Naive B cell (primary cell): ENCODE measurements at regions not wholly inside any gene's neighbourhood (a gene's known extent, or its start where the extent isn't known, plus 50 kb on each side); places are given as distances from the start of the nearest gene placed in this dataset.
"Not testable (repeated sequence)": the region's sequence is repeated elsewhere in the genome, so short reads cannot be mapped to it uniquely, and the experiment has no call there.

Experiments used
- ATAC-seq, 2 donors: fragments of 150-1000 bp; cut with Tn5 transposase; 2 replicates each; pipeline ENCODE4 v1.10.0; 2021; ENCODE audit warnings: low read depth in 2 of 2, mild to moderate bottlenecking in 2 of 2, moderate library complexity in 2 of 2
- DNase-seq: peaks from one replicate; pipeline ENCODE4 v3.0.0; 2022
- H3K27ac Mint-ChIP-seq, 6 donors: one replicate each; pipeline ENCODE4 v1.8.0; 2020 to 2022; ENCODE audit warnings: mild to moderate bottlenecking in 6 of 6, mixed read lengths in 6 of 6, moderate library complexity in 5 of 6, inconsistent platforms in 2 of 6
- H3K27me3 Mint-ChIP-seq, 3 donors: one replicate each; pipeline ENCODE4 v1.8.0; 2021 to 2022; ENCODE audit warnings: mixed read lengths in 3 of 3, mild to moderate bottlenecking in 1 of 3
- H3K36me3 Mint-ChIP-seq, 2 donors: one replicate each; pipeline ENCODE4 v1.8.0; 2020 to 2022; ENCODE audit warnings: mixed read lengths in 2 of 2, inconsistent platforms in 1 of 2, mild to moderate bottlenecking in 1 of 2
- H3K4me1 Mint-ChIP-seq, 3 donors: one replicate each; pipeline ENCODE4 v1.8.0; 2020 to 2022; ENCODE audit warnings: mixed read lengths in 3 of 3, inconsistent platforms in 1 of 3, mild to moderate bottlenecking in 1 of 3, moderate library complexity in 1 of 3
- H3K4me3 Mint-ChIP-seq, 8 donors: one replicate each; pipeline ENCODE4 v1.8.0; 2020 to 2022; ENCODE audit warnings: mild to moderate bottlenecking in 8 of 8, mixed read lengths in 8 of 8, moderate library complexity in 8 of 8, inconsistent platforms in 2 of 8
- H3K9me3 Mint-ChIP-seq, 7 donors: one replicate each; pipeline ENCODE4 v1.8.0; 2020 to 2022; ENCODE audit warnings: mixed read lengths in 7 of 7, mild to moderate bottlenecking in 5 of 7, inconsistent platforms in 2 of 7, moderate library complexity in 1 of 7

DNA sequence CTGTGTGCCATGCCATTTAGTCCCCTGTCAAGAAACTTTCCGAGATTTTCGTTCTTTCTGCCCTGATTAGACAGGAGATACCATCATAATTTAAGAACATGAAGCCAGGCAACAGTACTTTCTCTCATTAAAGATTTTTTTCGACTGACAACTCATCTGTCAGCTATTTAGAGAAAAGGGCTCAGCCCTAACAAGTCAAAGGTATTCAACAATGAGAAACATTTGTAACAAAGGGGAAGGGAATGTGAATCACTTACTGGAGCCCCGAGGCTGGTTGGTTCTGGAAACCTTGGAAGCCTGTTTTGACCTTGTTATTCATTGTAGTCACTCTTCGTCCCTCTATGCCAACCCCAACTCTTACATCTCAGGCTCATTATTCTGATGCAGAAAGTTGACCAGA, 199.4 kb downstream of the SPP2 start:
- H3K27ac Mint-ChIP-seq: peak overlapping the region in 1 of 6 donors; percentile 38
- ATAC-seq: no peak
- H3K4me3 Mint-ChIP-seq: no peak overlapping the region
- no peaks in the 10 kb centered on the region for H3K9me3 Mint-ChIP-seq
- H3K27me3 Mint-ChIP-seq: peaks cover 14 to 33% (median 24%) of the 10 kb centered on the region in 3 donors
- H3K36me3 Mint-ChIP-seq: peaks cover 6 to 7% of the 10 kb centered on the region in 2 donors
- DNase-seq: no peak
- H3K4me1 Mint-ChIP-seq: no peaks in the 10 kb centered on the region

DNA sequence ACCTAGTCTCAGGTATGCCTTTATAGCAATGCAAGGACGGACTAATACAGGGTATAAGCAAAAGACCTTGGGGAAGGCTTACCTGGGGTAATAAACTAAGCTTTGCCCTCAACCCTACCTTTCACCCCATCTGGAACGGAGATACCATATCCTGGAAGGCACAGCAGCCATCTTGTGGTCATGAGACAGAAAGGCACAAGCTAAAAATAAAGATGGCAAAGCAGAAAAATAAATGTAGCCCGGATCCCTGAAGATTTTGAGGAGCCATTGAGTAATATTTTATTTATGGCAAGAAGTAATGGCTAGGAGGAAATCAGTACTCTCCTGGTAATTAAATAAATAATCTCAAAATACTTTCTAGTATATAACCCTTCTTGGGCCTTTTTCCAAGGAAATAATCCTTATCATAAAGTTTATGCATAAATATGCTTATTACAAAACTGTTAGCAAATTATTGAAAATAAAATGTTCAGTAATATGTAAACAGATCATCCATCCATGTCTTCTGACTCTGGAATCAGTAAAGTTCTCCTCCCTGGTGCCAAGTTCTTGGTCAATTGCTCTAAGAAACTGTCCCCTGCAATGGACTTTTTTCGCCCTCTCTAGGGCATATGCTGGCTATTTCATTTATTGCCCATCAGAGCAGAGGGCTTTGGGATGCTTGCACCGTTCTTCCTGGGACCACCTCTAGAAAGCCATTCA, 198.7 kb downstream of the SPP2 start:
- Mint-ChIP-seq H3K4me3 (no peak overlapping the region), H3K27ac (peak overlapping the region in 1 of 6 donors; percentile 38), H3K9me3 (no peaks in the 10 kb centered on the region), H3K27me3 (peaks cover 16 to 33% (median 23%) of the 10 kb centered on the region in 3 donors), H3K4me1 (no peaks in the 10 kb centered on the region), H3K36me3 (peaks cover 6 to 7% of the 10 kb centered on the region in 2 donors)
- no peak for ATAC-seq
- no peak for DNase-seq

GRCh38 chr2:234248213-234248710, 197.8 kb downstream of the SPP2 start:
- ATAC-seq, DNase-seq, H3K4me3 Mint-ChIP-seq, H3K27ac Mint-ChIP-seq, H3K36me3 Mint-ChIP-seq, H3K9me3 Mint-ChIP-seq, H3K4me1 Mint-ChIP-seq: not testable (repeated sequence)
- H3K27me3 Mint-ChIP-seq: peaks cover 16 to 33% (median 23%) of the 10 kb centered on the region in 3 donors

GRCh38 chr2:234247453-234248180, 197.1 kb downstream of the SPP2 start:
- H3K27me3 Mint-ChIP-seq: peaks cover 13 to 28% (median 19%) of the 10 kb centered on the region in 3 donors
- H3K4me3 Mint-ChIP-seq: no peak overlapping the region
- no peaks in the 10 kb centered on the region for H3K9me3 Mint-ChIP-seq
- peaks cover 4 to 5% of the 10 kb centered on the region in 2 donors for H3K36me3 Mint-ChIP-seq
- H3K27ac Mint-ChIP-seq: no peak overlapping the region
- H3K4me1 Mint-ChIP-seq: no peaks in the 10 kb centered on the region
- ATAC-seq (no peak), DNase-seq (no peak)

DNA sequence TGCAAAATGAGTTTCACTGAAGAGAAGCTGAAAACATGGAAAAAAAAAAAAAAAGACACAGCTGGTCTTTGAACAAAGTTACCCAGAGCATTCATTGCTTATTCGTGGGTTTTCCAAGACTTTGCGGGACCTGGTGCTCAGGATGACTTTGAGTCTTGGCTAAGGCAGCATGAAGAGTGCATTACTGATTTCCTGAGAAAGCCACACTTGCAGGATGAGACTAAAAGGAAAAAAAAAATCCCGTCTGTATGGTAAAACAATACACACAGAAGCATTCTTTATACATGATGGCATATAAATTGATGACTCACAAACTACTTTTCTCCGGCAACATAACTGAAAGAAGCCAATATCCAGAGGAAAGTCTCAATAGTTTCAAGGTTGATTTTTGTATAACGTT, 195.4 kb downstream of the SPP2 start:
- ATAC-seq: no peak
- Mint-ChIP-seq H3K27ac (peak overlapping the region in 1 of 6 donors; percentile 24), H3K4me1 (no peaks in the 10 kb centered on the region), H3K27me3 (peaks cover 4 to 13% (median 9%) of the 10 kb centered on the region in 3 donors), H3K36me3 (no peaks in the 10 kb centered on the region), H3K9me3 (peaks cover 0 to 2% (median 0%) of the 10 kb centered on the region in 7 donors), H3K4me3 (no peak overlapping the region)
- DNase-seq: no peak

DNA sequence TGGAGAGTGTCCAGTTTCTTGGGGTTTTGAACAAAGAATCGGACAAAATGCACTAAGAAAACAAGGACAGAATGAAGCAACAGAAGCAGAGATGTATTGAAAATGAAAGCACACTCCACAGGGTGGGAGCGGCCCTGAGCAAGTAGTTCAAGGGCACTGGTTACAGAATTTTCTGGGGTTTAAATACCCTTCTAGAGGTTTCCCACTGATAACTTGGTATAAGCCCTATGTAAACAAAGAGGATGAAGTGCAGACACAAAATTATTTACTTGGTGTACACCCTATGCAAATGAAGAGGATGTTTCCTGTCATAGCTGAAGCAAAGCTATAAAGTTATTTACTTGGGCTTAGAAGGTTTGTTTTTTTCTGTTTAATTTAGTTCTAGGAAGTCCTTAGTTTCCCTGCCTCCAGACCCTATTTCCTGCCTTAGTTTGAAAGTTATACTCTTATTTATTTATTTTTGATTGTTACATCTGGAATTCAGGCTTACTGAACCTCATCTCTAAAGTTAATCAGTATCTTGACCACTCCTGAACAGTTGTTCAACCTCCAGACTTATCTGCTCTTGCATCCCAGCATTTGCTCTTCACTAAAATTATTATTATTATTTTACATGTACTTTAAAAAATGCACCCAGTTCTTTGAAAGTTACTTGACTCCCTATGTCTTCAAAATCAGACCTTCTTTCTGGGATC, 193.5 kb downstream of the SPP2 start:
- DNase-seq (no peak), ATAC-seq (no peak)
- Mint-ChIP-seq H3K27me3 (peaks cover 0 to 6% (median 5%) of the 10 kb centered on the region in 3 donors), H3K4me3 (no peak overlapping the region), H3K9me3 (peaks cover 0 to 13% (median 4%) of the 10 kb centered on the region in 7 donors), H3K27ac (no peak overlapping the region), H3K4me1 (no peaks in the 10 kb centered on the region), H3K36me3 (peaks cover 0 to 5% of the 10 kb centered on the region in 2 donors)

DNA sequence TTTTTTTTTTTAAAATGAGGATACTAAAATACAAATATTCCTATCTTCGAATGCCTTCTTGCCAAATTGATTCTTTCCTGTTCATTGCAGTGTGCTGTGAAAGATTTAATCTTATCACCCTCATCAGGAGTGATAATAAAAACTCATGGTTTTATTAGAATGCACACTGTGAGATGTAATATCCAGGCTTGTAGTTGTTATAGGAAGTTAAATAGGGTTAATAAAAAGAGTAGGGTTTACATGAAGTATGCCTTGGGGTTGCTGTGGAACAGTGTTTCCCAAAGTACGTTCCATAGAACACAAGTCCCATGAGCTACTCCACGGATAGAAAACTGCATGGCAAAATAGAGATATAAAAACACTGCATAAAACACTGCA, 191.9 kb downstream of the SPP2 start:
- Mint-ChIP-seq H3K9me3 (peaks cover 0 to 17% (median 7%) of the 10 kb centered on the region in 7 donors), H3K4me1 (no peaks in the 10 kb centered on the region), H3K36me3 (peaks cover 0 to 5% of the 10 kb centered on the region in 2 donors), H3K27me3 (peaks cover 0 to 11% (median 5%) of the 10 kb centered on the region in 3 donors), H3K4me3 (no peak overlapping the region), H3K27ac (no peak overlapping the region)
- no peak for DNase-seq
- no peak for ATAC-seq

- Mint-ChIP-seq H3K4me3 (no peak overlapping the region), H3K4me1 (no peaks in the 10 kb centered on the region)
These were observed 191.4 kb downstream of the SPP2 start for GRCh38 chr2:234241656-234242458.

GRCh38 chr2:234240917-234241316, 190.4 kb downstream of the SPP2 start:
- Mint-ChIP-seq H3K4me1 (no peaks in the 10 kb centered on the region), H3K4me3 (no peak overlapping the region), H3K27me3 (peaks cover 0 to 11% (median 5%) of the 10 kb centered on the region in 3 donors), H3K9me3 (peaks cover 0 to 20% (median 7%) of the 10 kb centered on the region in 7 donors), H3K36me3 (peaks cover 0 to 5% of the 10 kb centered on the region in 2 donors), H3K27ac (peak overlapping the region in 1 of 6 donors; percentile 20)
- ATAC-seq (no peak), DNase-seq (no peak)

More at GRCh38 chr2:234241656-234242458, 191.4 kb downstream of the SPP2 start:
- Mint-ChIP-seq H3K27ac (no peak overlapping the region), H3K36me3 (peaks cover 0 to 5% of the 10 kb centered on the region in 2 donors), H3K9me3 (peaks cover 0 to 17% (median 7%) of the 10 kb centered on the region in 7 donors), H3K27me3 (peaks cover 0 to 11% (median 5%) of the 10 kb centered on the region in 3 donors)
- ATAC-seq (no peak), DNase-seq (no peak)

GRCh38 chr2:234235191-234235590, 184.7 kb downstream of the SPP2 start:
- no peaks in the 10 kb centered on the region for H3K4me1 Mint-ChIP-seq
- no peak overlapping the region for H3K4me3 Mint-ChIP-seq
- ATAC-seq (no peak), DNase-seq (no peak)
- peaks cover 5 to 21% (median 10%) of the 10 kb centered on the region in 3 donors for H3K27me3 Mint-ChIP-seq
- H3K27ac Mint-ChIP-seq: no peak overlapping the region
- peaks cover 0 to 5% of the 10 kb centered on the region in 2 donors for H3K36me3 Mint-ChIP-seq
- H3K9me3 Mint-ChIP-seq: peaks cover 0 to 15% (median 7%) of the 10 kb centered on the region in 7 donors

DNA sequence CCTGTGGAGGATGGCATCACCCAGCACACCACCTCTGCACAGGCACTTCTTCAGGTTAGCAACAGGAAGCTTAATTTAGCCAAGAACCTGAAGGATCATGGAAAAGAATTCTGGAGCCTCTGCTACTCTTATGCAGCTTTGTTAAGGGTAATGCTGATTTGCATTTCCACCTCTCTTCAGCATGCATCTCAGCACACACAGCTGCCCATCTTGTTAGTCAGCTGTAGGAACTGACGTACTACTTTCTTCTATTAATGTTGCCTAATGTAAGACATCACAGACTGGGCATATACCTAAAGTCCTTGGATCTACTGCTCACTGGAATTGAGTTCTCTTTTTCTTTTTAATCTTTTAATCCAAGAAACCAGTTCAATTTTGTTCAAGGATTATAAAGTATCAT, 181.0 kb downstream of the SPP2 start:
- H3K27ac Mint-ChIP-seq: no peak overlapping the region
- DNase-seq (no peak), ATAC-seq (no peak)
- H3K27me3 Mint-ChIP-seq: peaks cover 20 to 27% (median 22%) of the 10 kb centered on the region in 3 donors
- H3K36me3 Mint-ChIP-seq: no peaks in the 10 kb centered on the region
- H3K4me3 Mint-ChIP-seq: no peak overlapping the region
- H3K4me1 Mint-ChIP-seq: no peaks in the 10 kb centered on the region
- H3K9me3 Mint-ChIP-seq: peaks cover 0 to 3% (median 0%) of the 10 kb centered on the region in 7 donors

GRCh38 chr2:234219046-234219310, 168.5 kb downstream of the SPP2 start:
- peaks cover 0 to 17% (median 6%) of the 10 kb centered on the region in 3 donors for H3K4me1 Mint-ChIP-seq
- H3K27ac Mint-ChIP-seq: no peak overlapping the region
- H3K36me3 Mint-ChIP-seq: peaks cover 0 to 4% of the 10 kb centered on the region in 2 donors
- DNase-seq (no peak), ATAC-seq (no peak)
- peaks cover 5 to 24% (median 20%) of the 10 kb centered on the region in 3 donors for H3K27me3 Mint-ChIP-seq
- H3K9me3 Mint-ChIP-seq: peaks cover 0 to 2% (median 0%) of the 10 kb centered on the region in 7 donors
- H3K4me3 Mint-ChIP-seq: no peak overlapping the region
